Activated CD4-positive, alpha-beta T cell treated with anti-CD3 and anti-CD28 coated beads, Interleukin-2, amount 10 ng/mL, durations not matched to agents 7 days and 5 days (primary cell): ENCODE measurements at regions not wholly inside any gene's neighbourhood (a gene's known extent, or its start where the extent isn't known, plus 50 kb on each side); places are given as distances from the start of the nearest gene placed in this dataset.

Experiments used
- CTCF ChIA-PET: fragments of 350-600 bp; sonication (Branson Sonifier 250); formaldehyde crosslinking; loops from one replicate; lab custom pipeline; 2021; ENCODE audit warnings: antibody characterized with exemption; lab: Charles Lee
- POLR2A ChIA-PET: fragments of 350-600 bp; sonication (Branson Sonifier 250); formaldehyde crosslinking; loops from one replicate; lab custom pipeline; 2021; ENCODE audit warnings: antibody characterized with exemption; lab: Charles Lee
- DNase-seq: peaks from one replicate; pipeline ENCODE4 v3.0.0-alpha.2; 2020
- H3K27ac Mint-ChIP-seq: one replicate; pipeline ENCODE4 v1.8.0; 2021; ENCODE audit warnings: mild to moderate bottlenecking, moderate library complexity, mixed read lengths
- H3K27me3 Mint-ChIP-seq: one replicate; pipeline ENCODE4 v1.8.0; 2021; ENCODE audit warnings: mixed read lengths
- H3K36me3 Mint-ChIP-seq: one replicate; pipeline ENCODE4 v1.8.0; 2021; ENCODE audit warnings: low read depth, mixed read lengths
- H3K4me1 Mint-ChIP-seq: one replicate; pipeline ENCODE4 v1.8.0; 2021; ENCODE audit warnings: mixed read lengths
- H3K4me3 Mint-ChIP-seq: one replicate; pipeline ENCODE4 v1.8.0; 2021; ENCODE audit warnings: mild to moderate bottlenecking, moderate library complexity, mixed read lengths
- H3K9me3 Mint-ChIP-seq: one replicate; pipeline ENCODE4 v1.8.0; 2021; ENCODE audit warnings: mixed read lengths

DNA sequence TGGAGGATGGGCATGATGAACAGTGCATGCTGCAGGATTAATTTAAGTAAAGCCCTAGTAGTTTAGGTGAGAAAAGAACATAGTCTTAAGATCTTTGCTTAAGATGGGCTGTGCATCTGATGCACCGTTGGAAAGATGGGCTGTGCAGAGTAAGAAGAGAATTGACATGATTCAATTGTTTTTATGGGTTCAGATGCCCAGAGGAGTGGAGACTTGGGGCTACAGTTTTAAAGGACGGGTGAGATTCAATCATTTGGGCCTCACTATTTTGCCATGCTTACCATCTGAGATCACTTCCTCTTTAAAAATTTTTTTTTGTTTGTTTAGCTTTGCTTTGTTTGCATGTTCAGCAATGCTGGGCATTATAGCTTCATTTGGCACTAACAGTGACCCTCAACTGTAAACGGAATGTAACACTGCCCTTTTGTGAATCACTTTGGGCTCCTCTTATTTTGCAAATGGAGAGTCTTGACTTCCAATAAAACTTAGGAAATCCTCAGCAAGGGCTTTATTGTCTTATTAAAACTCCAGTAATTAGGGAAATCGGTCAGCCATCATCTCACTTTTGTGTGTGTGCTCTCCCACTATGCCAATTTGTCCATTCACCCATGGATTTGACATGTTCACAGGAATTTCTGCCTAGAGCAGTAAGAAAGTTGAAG lies 216.1 kb upstream of the TLL1 start:
- DNase-seq, result no peak
- Mint-ChIP-seq H3K4me1 (no peaks in the 10 kb centered on the region), H3K27me3 (no peaks in the 10 kb centered on the region), H3K9me3 (no peaks in the 10 kb centered on the region), H3K27ac (no peak overlapping the region), H3K36me3 (no peaks in the 10 kb centered on the region), H3K4me3 (no peak overlapping the region)
- ChIA-PET CTCF (no interaction called here), POLR2A (no interaction called here)

DNA sequence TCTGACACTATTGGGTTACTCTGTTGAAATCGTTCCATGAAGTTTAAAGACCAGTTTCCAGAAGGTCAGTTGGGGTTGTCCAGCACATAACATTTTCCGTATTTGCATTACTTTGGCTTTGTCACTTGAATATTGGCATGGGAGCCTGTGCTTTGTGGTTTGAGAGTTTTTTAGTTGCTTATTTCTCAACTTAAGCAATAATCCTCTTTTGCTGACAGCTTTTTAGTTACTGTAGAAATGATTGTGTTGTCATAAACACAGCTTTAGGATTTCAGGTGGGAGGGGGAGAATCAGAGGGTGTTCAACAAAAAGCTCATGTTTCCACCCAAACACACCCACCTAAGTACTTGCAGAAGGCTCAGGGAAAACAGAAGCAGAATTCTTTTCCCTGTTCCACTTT lies 210.7 kb upstream of the TLL1 start:
- no peaks in the 10 kb centered on the region for H3K36me3 Mint-ChIP-seq
- H3K27ac Mint-ChIP-seq, result no peak overlapping the region
- POLR2A ChIA-PET, result no interaction called here
- no peaks in the 10 kb centered on the region for H3K27me3 Mint-ChIP-seq
- H3K9me3 Mint-ChIP-seq, result no peaks in the 10 kb centered on the region
- H3K4me1 Mint-ChIP-seq, result no peaks in the 10 kb centered on the region
- CTCF ChIA-PET, result no interaction called here
- DNase-seq, result no peak
- H3K4me3 Mint-ChIP-seq, result no peak overlapping the region

- no peaks in the 10 kb centered on the region for H3K27me3 Mint-ChIP-seq
- H3K9me3 Mint-ChIP-seq, result no peaks in the 10 kb centered on the region
- no peak overlapping the region for H3K4me3 Mint-ChIP-seq
- no peak overlapping the region for H3K27ac Mint-ChIP-seq
- CTCF ChIA-PET, result no interaction called here
- DNase-seq, result no peak
- H3K4me1 Mint-ChIP-seq, result no peaks in the 10 kb centered on the region
- POLR2A ChIA-PET, result no interaction called here
- H3K36me3 Mint-ChIP-seq, result no peaks in the 10 kb centered on the region
These were observed 209.6 kb upstream of the TLL1 start for GRCh38 chr4:165663411-165663810.

DNA sequence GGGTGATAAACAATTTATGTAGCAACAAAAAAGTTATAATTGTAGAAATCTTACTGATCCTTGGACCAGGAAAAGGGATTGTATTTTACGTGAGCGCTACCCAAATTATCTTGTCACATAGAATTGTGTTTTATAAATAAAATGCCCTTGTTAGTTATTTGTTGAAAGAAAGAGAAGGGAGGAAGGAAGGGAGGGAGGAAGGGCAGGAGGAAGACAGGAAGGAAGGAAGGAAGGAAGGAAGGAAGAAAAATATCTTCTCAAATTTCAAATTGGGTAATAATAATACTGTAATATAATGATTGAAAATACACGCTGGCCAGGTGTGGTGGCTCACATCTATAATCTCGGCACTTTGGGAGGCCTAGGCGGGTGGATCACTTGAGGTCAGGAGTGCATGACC lies 206.2 kb upstream of the TLL1 start:
- no peak overlapping the region for H3K4me3 Mint-ChIP-seq
- peaks cover 3% of the 10 kb centered on the region for H3K27me3 Mint-ChIP-seq
- no peaks in the 10 kb centered on the region for H3K36me3 Mint-ChIP-seq
- no peaks in the 10 kb centered on the region for H3K4me1 Mint-ChIP-seq
- CTCF ChIA-PET, result no interaction called here
- POLR2A ChIA-PET, result no interaction called here
- H3K9me3 Mint-ChIP-seq, result no peaks in the 10 kb centered on the region
- H3K27ac Mint-ChIP-seq, result no peak overlapping the region
- no peak for DNase-seq

- Mint-ChIP-seq H3K4me1 (no peaks in the 10 kb centered on the region), H3K9me3 (no peaks in the 10 kb centered on the region), H3K27me3 (peaks cover 3% of the 10 kb centered on the region), H3K27ac (no peak overlapping the region), H3K36me3 (no peaks in the 10 kb centered on the region), H3K4me3 (no peak overlapping the region)
- CTCF ChIA-PET, result no interaction called here
- no peak for DNase-seq
- POLR2A ChIA-PET, result no interaction called here
These were observed 205.1 kb upstream of the TLL1 start for GRCh38 chr4:165667969-165668368.

- Mint-ChIP-seq H3K36me3 (no peaks in the 10 kb centered on the region), H3K4me1 (no peaks in the 10 kb centered on the region), H3K27ac (no peak overlapping the region), H3K27me3 (peaks cover 3% of the 10 kb centered on the region), H3K9me3 (no peaks in the 10 kb centered on the region), H3K4me3 (no peak overlapping the region)
- ChIA-PET POLR2A (no interaction called here), CTCF (no interaction called here)
- DNase-seq, result no peak
These were observed 204.3 kb upstream of the TLL1 start for GRCh38 chr4:165668694-165669093.

- ChIA-PET CTCF (no interaction called here), POLR2A (no interaction called here)
- H3K36me3 Mint-ChIP-seq, result no peaks in the 10 kb centered on the region
- no peaks in the 10 kb centered on the region for H3K9me3 Mint-ChIP-seq
- no peak overlapping the region for H3K4me3 Mint-ChIP-seq
- DNase-seq, result no peak
- no peaks in the 10 kb centered on the region for H3K4me1 Mint-ChIP-seq
- H3K27ac Mint-ChIP-seq, result no peak overlapping the region
- no peaks in the 10 kb centered on the region for H3K27me3 Mint-ChIP-seq
These were observed 196.0 kb upstream of the TLL1 start for GRCh38 chr4:165677081-165677480.

DNA sequence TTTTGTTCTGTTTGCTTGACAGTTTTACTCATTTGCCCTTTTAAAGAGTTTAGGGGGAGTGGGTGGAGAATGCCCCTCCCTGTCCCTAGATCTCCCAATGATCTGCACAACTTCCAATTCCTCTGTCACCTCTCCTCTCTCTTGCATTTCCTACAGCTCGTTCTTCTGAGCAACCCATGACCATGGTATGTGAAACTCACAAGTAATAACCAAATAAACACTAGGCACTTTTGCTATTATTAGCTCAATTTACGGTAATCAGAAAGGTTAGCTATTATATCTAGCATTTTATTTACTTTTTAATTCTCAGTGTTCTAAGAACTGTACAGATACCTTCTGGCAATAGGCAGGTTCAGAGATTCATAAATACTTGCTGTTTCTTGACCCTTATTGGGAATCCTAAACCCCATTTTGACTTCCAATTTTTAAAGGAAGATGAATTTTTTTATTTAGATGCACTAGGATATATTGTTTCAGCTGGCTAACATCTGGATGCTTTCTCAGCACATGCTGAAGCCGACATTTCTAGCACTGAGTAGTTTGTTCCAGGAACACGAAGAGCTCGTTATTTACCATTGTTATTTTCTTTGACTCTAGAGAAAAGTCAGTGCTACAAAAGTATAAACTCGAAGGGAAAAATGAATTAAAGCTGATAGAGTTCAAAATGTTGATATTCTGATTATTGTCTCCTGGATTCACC lies 194.7 kb upstream of the TLL1 start:
- H3K27ac Mint-ChIP-seq, result no peak overlapping the region
- POLR2A ChIA-PET, result no interaction called here
- H3K27me3 Mint-ChIP-seq, result no peaks in the 10 kb centered on the region
- H3K9me3 Mint-ChIP-seq, result no peaks in the 10 kb centered on the region
- CTCF ChIA-PET, result no interaction called here
- no peaks in the 10 kb centered on the region for H3K36me3 Mint-ChIP-seq
- no peak for DNase-seq
- no peak overlapping the region for H3K4me3 Mint-ChIP-seq
- H3K4me1 Mint-ChIP-seq, result no peaks in the 10 kb centered on the region

GRCh38 chr4:165678936-165679325 lies 194.1 kb upstream of the TLL1 start:
- H3K36me3 Mint-ChIP-seq, result no peaks in the 10 kb centered on the region
- H3K4me1 Mint-ChIP-seq, result no peaks in the 10 kb centered on the region
- no peaks in the 10 kb centered on the region for H3K27me3 Mint-ChIP-seq
- H3K9me3 Mint-ChIP-seq, result no peaks in the 10 kb centered on the region
- CTCF ChIA-PET, result no interaction called here
- no peak overlapping the region for H3K27ac Mint-ChIP-seq
- POLR2A ChIA-PET, result no interaction called here
- H3K4me3 Mint-ChIP-seq, result no peak overlapping the region
- DNase-seq, result no peak

- CTCF ChIA-PET, result no interaction called here
- no peaks in the 10 kb centered on the region for H3K27me3 Mint-ChIP-seq
These were observed 192.2 kb upstream of the TLL1 start for GRCh38 chr4:165680821-165681220.

GRCh38 chr4:165682611-165683010 lies 190.4 kb upstream of the TLL1 start:
- Mint-ChIP-seq H3K4me1 (no peaks in the 10 kb centered on the region), H3K9me3 (no peaks in the 10 kb centered on the region), H3K4me3 (no peak overlapping the region), H3K27me3 (no peaks in the 10 kb centered on the region), H3K36me3 (no peaks in the 10 kb centered on the region), H3K27ac (no peak overlapping the region)
- ChIA-PET POLR2A (interaction anchor here (0.6 kb wide), 1 partner anchor 1244 kb away, joined by 3 read pairs; no protein-coding TSS in a partner anchor), CTCF (interaction anchor here (0.7 kb wide), 1 partner anchor 189 kb away, joined by 3 read pairs; no protein-coding TSS in a partner anchor)
- no peak for DNase-seq

More at GRCh38 chr4:165680821-165681220, 192.2 kb upstream of the TLL1 start:
- Mint-ChIP-seq H3K9me3 (no peaks in the 10 kb centered on the region), H3K27ac (no peak overlapping the region), H3K4me3 (no peak overlapping the region), H3K36me3 (no peaks in the 10 kb centered on the region), H3K4me1 (no peaks in the 10 kb centered on the region)
- DNase-seq, result no peak
- POLR2A ChIA-PET, result no interaction called here

DNA sequence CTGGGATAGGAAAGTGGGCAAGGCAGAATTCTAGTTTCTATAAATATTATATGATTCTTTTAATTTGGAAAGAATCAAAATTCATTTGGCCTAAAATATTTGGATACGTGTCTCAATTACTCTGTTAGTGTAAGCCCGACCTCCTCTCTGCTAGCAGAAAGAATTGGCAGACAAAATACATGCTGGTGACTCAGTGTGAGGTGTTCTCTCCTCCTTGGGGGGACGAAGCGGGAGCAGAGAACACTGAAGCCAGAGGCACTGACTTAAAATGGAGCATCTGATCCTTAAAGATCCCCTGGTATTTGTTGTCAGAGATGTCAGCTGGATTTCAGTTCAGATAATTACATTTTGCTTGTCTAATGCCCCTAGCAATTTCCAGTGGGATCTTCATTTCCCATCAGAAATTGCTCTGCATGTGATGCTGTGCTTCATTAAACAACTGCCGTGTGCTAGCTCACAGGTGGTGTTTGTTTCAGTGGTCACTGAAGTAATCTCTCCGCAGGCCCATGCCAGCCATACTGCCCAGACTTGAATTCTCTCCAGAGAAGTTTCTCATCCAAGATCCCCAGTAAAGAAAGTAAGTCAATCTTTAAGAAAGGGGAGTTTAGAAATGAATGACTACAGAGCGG lies 188.7 kb upstream of the TLL1 start:
- H3K36me3 Mint-ChIP-seq, result no peaks in the 10 kb centered on the region
- H3K4me1 Mint-ChIP-seq, result no peaks in the 10 kb centered on the region
- H3K9me3 Mint-ChIP-seq, result no peaks in the 10 kb centered on the region
- H3K27me3 Mint-ChIP-seq, result no peaks in the 10 kb centered on the region
- ChIA-PET POLR2A (no interaction called here), CTCF (no interaction called here)
- no peak for DNase-seq
- H3K27ac Mint-ChIP-seq, result no peak overlapping the region
- H3K4me3 Mint-ChIP-seq, result no peak overlapping the region

DNA sequence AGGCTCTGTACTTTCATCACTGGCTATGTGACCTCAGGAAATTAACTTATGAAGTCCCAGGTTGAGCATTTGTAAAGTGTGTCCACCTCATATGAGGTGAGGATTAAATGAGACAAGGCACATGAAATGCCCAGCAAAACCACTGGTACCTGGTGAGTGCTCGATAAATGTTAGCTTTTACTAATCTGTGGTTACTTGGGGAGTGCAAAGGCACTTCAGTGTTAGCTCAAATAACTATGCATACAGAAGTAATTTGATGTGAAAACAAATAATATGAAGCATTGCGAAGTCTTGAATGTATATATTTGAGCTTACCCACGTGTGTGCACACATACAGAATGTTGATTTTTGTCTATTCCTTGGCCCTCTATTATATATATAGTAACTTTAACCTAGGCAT lies 186.3 kb upstream of the TLL1 start:
- H3K4me3 Mint-ChIP-seq, result no peak overlapping the region
- no peak for DNase-seq
- POLR2A ChIA-PET, result no interaction called here

More for the DNA sequence above, 186.3 kb upstream of the TLL1 start:
- Mint-ChIP-seq H3K36me3 (no peaks in the 10 kb centered on the region), H3K4me1 (no peaks in the 10 kb centered on the region), H3K27me3 (no peaks in the 10 kb centered on the region), H3K27ac (no peak overlapping the region), H3K9me3 (no peaks in the 10 kb centered on the region)
- CTCF ChIA-PET, result no interaction called here
